ENCODE measurements at regions not wholly inside any gene's neighbourhood (a gene's known extent, or its start where the extent isn't known, plus 50 kb on each side); places are given as distances from the start of the nearest gene placed in this dataset.

- no peak for TF ChIP-seq CTCF (IDR thresholded peaks at IDR 0.05)
These were observed 87.5 kb downstream of the FAM43A start for GRCh38 chr3:194773216-194773615.

GRCh38 chr3:194773771-194774455, 88.2 kb downstream of the FAM43A start:
- TF ChIP-seq CTCF (IDR thresholded peaks at IDR 0.05) = no peak

GRCh38 chr3:194775266-194775665, 89.6 kb downstream of the FAM43A start:
- no peak for TF ChIP-seq CTCF (IDR thresholded peaks at IDR 0.05)

GRCh38 chr3:194775731-194776130, 90.0 kb downstream of the FAM43A start:
- no peak for TF ChIP-seq CTCF (IDR thresholded peaks at IDR 0.05)

- TF ChIP-seq CTCF (IDR thresholded peaks at IDR 0.05) = no peak
These were observed 92.0 kb downstream of the FAM43A start for GRCh38 chr3:194777729-194778128.

GRCh38 chr3:194779729-194780224, 94.1 kb downstream of the FAM43A start:
- TF ChIP-seq CTCF (IDR thresholded peaks at IDR 0.05) = no peak

GRCh38 chr3:194780706-194781105, 95.0 kb downstream of the FAM43A start:
- no peak for TF ChIP-seq CTCF (IDR thresholded peaks at IDR 0.05)

- TF ChIP-seq CTCF (IDR thresholded peaks at IDR 0.05) = no peak
These were observed 95.9 kb downstream of the FAM43A start for GRCh38 chr3:194781617-194782016.
